D721Med (cell line): ENCODE measurements at regions not wholly inside any gene's neighbourhood (a gene's known extent, or its start where the extent isn't known, plus 50 kb on each side); places are given as distances from the start of the nearest gene placed in this dataset.

Experiments
- DNase-seq: peaks from one replicate; pipeline ENCODE4 v3.0.0; 2011; ENCODE audit warnings: low spot score; ENCODE audit not compliant: insufficient read length
- FAIRE-seq: peaks from 2 replicates; lab custom pipeline; 2011; peaks lifted over from hg19 to GRCh38; lab: Jason Lieb, UNC
- TF ChIP-seq, protein P1 (sequence below): IDR thresholded peaks from 2 replicates; pipeline ENCODE4 v1.5.1; 2012; ENCODE audit warnings: mild to moderate bottlenecking, control low read depth; ENCODE audit not compliant: insufficient read depth; ENCODE audit errors: missing control alignments

DNA sequence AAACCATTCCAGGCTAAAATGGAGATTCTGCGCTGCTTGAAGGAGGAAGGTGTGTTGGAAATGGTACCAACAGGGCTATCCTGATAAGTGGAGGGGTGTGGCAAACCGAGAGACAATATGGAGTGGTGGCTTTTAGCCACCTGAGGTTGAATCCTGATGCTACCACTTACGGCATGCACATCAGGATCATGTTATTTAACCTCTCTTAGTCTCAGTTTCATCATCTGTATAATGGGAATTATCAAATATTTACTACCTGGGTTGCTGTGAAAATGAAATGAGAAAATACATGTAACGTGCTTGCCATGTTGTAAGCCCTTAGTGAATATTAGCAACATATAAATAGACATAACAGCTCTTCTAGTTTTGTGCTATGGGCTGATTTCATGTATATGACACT, 117.1 kb downstream of the TBX19 start:
- TF ChIP-seq, protein P1, sequence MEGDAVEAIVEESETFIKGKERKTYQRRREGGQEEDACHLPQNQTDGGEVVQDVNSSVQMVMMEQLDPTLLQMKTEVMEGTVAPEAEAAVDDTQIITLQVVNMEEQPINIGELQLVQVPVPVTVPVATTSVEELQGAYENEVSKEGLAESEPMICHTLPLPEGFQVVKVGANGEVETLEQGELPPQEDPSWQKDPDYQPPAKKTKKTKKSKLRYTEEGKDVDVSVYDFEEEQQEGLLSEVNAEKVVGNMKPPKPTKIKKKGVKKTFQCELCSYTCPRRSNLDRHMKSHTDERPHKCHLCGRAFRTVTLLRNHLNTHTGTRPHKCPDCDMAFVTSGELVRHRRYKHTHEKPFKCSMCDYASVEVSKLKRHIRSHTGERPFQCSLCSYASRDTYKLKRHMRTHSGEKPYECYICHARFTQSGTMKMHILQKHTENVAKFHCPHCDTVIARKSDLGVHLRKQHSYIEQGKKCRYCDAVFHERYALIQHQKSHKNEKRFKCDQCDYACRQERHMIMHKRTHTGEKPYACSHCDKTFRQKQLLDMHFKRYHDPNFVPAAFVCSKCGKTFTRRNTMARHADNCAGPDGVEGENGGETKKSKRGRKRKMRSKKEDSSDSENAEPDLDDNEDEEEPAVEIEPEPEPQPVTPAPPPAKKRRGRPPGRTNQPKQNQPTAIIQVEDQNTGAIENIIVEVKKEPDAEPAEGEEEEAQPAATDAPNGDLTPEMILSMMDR: no peak
- FAIRE-seq (no peak), DNase-seq (no peak)

DNA sequence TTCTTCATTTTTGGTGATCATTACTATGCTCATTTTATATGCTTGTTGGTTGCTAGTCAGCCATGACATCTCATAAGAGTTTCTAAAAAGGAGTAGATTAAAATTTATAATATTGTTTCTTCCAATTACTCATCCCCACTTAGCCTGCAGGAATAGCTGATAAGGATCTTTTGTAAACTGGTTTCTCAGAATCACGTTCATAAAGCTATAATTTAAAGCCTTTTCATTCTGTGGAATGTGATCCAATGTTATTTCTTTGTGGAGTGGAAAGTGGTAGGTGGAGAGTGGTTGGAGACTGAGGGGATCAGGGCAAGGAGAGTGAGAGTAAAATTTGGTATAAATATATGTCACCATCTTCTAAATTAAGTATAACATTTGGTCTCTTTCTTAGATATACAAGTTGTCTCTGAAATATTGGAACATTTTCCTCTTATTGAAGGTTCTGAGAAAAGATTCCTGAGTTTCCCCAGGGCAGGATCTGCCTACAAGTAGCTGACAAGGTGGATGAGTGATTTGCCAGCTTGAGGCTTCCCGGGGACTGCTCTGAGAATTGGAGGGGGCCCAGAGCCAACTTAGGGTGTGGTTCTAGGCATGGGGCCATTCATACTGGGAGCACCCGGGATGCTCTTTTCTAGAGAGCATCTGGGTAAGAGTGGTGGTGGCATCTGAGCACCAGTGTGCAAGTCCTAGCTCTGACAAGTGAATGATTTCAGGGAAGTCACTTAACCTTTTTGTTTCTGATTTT, 116.4 kb downstream of the TBX19 start:
- DNase-seq: no peak
- TF ChIP-seq, protein P1: no peak
- no peak for FAIRE-seq

DNA sequence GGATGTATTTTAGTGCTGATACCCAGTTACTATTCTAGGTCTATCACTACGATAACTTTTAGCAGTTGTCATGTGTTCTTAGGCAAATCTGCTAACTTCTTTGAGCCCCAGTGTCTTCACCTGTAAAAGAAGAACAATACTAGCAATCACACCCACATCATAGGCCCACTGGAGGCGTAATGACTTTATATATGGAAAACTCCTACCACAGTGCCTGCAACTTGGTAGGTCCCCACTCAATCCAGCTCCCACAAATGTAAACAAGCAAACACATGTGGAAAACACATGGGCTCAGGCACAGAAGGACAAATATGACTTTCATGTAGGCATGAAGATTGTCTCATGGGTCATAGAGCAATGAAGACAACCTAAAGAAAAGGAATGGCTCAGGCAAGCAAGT, 115.8 kb downstream of the TBX19 start:
- TF ChIP-seq, protein P1: no peak
- DNase-seq: no peak
- FAIRE-seq: no peak

DNA sequence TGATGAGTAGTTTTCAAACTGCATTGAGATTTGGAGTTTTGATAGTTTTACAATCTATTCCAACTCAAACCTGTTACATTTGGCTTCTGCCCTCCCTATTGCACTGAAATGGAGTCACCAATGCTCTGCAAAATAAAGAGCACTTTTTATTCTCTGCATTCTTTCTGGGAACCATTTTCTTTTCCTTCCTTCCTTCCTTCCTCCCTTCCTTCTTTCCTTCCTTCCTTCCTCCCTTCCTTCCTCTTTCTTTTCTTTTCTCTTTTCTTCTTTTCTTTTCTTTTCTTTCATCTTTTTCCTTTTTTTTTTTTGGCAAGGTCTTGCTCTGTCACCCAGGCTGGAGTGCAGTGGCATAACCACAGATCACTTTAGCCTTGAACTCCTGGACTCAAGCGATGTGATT, 114.2 kb downstream of the TBX19 start:
- DNase-seq (no peak), FAIRE-seq (no peak)
- TF ChIP-seq, protein P1: no peak

DNA sequence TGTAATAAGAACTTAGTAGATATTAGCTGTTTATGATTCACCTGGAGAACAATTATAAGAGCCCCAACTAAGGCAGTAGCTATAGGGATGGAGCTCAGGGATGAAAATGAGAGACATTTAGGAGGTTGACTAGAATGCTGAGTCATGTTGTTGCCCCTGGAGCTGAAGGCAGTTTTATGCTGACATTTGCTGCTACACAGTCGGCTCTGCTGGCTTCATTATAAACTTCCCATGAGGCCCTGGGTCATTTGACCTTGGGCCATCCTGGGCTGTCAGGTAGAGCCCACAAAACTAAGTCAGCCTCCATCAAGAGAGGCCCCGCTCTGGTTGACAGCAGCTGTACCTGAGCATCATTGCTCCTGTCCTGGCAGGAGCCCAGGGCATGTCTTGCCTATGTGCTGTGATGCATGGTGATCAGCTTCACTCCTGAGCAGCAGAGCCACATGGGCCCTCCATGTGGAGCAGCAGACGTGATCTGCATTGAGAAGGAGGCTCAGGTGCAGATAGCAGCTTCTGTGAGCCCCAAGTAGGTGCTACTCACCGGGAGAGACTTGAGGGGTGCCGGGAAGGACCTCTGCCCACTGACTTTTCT, 112.4 kb downstream of the TBX19 start:
- FAIRE-seq (no peak), DNase-seq (no peak)
- TF ChIP-seq, protein P1: no peak

DNA sequence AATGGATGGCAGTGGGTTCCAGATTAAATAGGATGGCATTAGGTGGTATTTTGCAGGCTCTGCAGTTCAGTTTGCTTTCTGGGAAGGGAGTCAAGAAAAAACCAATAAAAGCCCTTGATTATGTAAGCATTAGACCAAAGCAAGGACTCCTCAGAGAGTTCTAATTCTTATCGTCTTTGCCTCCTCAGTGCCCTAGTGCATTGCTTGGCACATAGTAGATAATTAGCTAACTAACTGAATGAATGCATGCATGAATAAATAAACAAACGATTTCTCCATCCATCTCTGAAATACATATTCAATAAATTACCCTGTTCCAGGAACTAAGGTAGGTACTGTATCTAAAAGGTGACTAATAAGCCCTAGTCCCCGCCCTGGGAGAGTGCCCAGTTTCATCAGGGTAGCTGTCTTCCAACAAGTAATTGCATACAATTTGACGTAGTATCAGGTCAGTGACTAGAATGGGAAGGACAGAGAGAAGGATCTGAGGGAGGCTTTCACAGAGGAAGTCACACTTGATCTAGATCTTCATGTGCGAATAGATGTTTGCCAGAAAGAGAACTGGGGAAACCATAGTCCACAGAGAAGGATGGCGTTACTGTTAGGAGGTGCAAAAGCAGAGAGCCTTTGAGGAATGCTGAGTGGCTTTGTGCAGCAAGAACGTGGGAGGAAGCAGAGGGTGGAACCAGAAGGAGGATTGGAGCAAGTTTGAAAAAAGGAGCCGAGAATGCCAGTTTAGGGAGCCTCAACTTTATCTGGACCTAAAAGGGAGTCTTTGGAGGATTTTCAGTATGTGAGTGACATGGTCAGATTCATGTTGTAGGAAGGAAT, 111.4 kb downstream of the TBX19 start:
- no peak for DNase-seq
- TF ChIP-seq, protein P1: no peak
- no peak for FAIRE-seq

DNA sequence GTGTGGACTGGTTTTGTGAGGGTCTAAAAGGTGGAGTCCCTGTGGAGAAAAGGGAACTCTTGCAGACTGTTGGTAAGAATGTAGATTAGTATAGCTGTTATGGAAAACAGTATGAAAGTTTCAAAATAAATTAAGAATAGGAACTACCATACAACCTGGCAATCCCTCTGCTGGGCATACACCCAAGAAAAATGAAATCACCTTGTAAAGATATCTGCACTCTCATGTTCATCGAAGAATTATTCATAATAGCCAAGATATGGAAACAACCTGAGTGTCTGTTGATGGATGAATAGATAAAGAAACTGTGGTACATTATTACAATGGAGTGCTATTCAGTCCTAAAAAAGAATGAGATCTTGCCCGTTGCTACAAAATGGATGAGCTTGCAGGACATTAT, 109.6 kb downstream of the TBX19 start:
- DNase-seq: no peak
- TF ChIP-seq, protein P1: no peak
- FAIRE-seq: no peak
